Choroid plexus epithelial cell (primary cell): ENCODE measurements at regions not wholly inside any gene's neighbourhood (a gene's known extent, or its start where the extent isn't known, plus 50 kb on each side); places are given as distances from the start of the nearest gene placed in this dataset.
"Not testable (repeated sequence)": the region's sequence is repeated elsewhere in the genome, so short reads cannot be mapped to it uniquely, and the experiment has no call there.

Experiments
- DNase-seq: peaks from one replicate; pipeline ENCODE4 v3.0.0-alpha.2; 2010; ENCODE audit warnings: low read depth
- H3K4me3 ChIP-seq: 2 replicates; pipeline ENCODE4 v1.5.1; 2011; ENCODE audit warnings: low read depth, mild to moderate bottlenecking, control low read depth, low read length, moderate library complexity
- CTCF ChIP-seq: conservative IDR thresholded peaks from 2 replicates; pipeline ENCODE4 v1.5.1; 2011; ENCODE audit warnings: low read depth, mild to moderate bottlenecking, control low read depth, inconsistent platforms, low read length, moderate library complexity

GRCh38 chr5:82639393-82640144, 361.4 kb upstream of the RPS23 start:
- TF ChIP-seq CTCF, result no peak
- DNase-seq, result peak; percentile 58
- H3K4me3 ChIP-seq, result no peak overlapping the region

- no peak for DNase-seq
- no peak for TF ChIP-seq CTCF
- no peak overlapping the region for H3K4me3 ChIP-seq
Observed at GRCh38 chr5:82636591-82636990, 358.4 kb upstream of the RPS23 start.

GRCh38 chr5:82635561-82636288, 357.6 kb upstream of the RPS23 start:
- H3K4me3 ChIP-seq, result no peak overlapping the region
- DNase-seq, result peak; percentile 72
- TF ChIP-seq CTCF, result no peak

GRCh38 chr5:82628364-82628910, 350.3 kb upstream of the RPS23 start:
- peak; percentile 60 for DNase-seq
- no peak overlapping the region for H3K4me3 ChIP-seq
- no peak for TF ChIP-seq CTCF

- not testable (repeated sequence) for DNase-seq, H3K4me3 ChIP-seq
Observed at GRCh38 chr5:82626905-82627591, 348.9 kb upstream of the RPS23 start.

GRCh38 chr5:82626012-82626411, 347.9 kb upstream of the RPS23 start:
- not testable (repeated sequence) for DNase-seq, H3K4me3 ChIP-seq

GRCh38 chr5:82624062-82624461, 345.9 kb upstream of the RPS23 start:
- no peak for TF ChIP-seq CTCF
- DNase-seq, result no peak
- H3K4me3 ChIP-seq, result no peak overlapping the region
